GM21619 (cell line): ENCODE measurements at regions not wholly inside any gene's neighbourhood (a gene's known extent, or its start where the extent isn't known, plus 50 kb on each side); places are given as distances from the start of the nearest gene placed in this dataset.

Source experiments
- ATAC-seq: cut with Tn5 transposase; IDR thresholded peaks from one replicate; pipeline ENCODE4 v1.9.1; 2021; ENCODE audit not compliant: unreplicated experiment

GRCh38 chr12:105783983-105784947, 354.5 kb downstream of the NUAK1 start:
- peak; percentile 87 for ATAC-seq

- no peak for ATAC-seq
These were observed 345.3 kb downstream of the NUAK1 start for GRCh38 chr12:105793421-105793820.

- ATAC-seq, result no peak
These were observed 340.4 kb downstream of the NUAK1 start for GRCh38 chr12:105798256-105798845.

GRCh38 chr12:105799103-105799502, 339.7 kb downstream of the NUAK1 start:
- ATAC-seq, result no peak

- ATAC-seq, result no peak
These were observed 337.4 kb downstream of the NUAK1 start for GRCh38 chr12:105801351-105801750.

- no peak for ATAC-seq
These were observed 335.5 kb downstream of the NUAK1 start for GRCh38 chr12:105803292-105803691.

- ATAC-seq, result no peak
These were observed 334.0 kb downstream of the NUAK1 start for GRCh38 chr12:105804591-105805265.

- ATAC-seq, result no peak
These were observed 332.9 kb downstream of the NUAK1 start for GRCh38 chr12:105805730-105806399.

GRCh38 chr12:105806400-105806770, 332.4 kb downstream of the NUAK1 start:
- no peak for ATAC-seq

GRCh38 chr12:105812366-105812765, 326.4 kb downstream of the NUAK1 start:
- ATAC-seq, result no peak

GRCh38 chr12:105813201-105813600, 325.6 kb downstream of the NUAK1 start:
- no peak for ATAC-seq

- no peak for ATAC-seq
These were observed 324.5 kb downstream of the NUAK1 start for GRCh38 chr12:105814283-105814682.

- no peak for ATAC-seq
These were observed 319.2 kb downstream of the NUAK1 start for GRCh38 chr12:105819549-105819948.

- ATAC-seq, result no peak
These were observed 318.2 kb downstream of the NUAK1 start for GRCh38 chr12:105820429-105821125.

GRCh38 chr12:105822131-105823105, 316.3 kb downstream of the NUAK1 start:
- ATAC-seq, result no peak

- no peak for ATAC-seq
These were observed 314.9 kb downstream of the NUAK1 start for GRCh38 chr12:105823810-105824209.

GRCh38 chr12:105825141-105825540, 313.6 kb downstream of the NUAK1 start:
- no peak for ATAC-seq

- ATAC-seq, result no peak
These were observed 307.4 kb downstream of the NUAK1 start for GRCh38 chr12:105831372-105831771.

- ATAC-seq, result no peak
These were observed 306.7 kb downstream of the NUAK1 start for GRCh38 chr12:105832021-105832420.
